Thymus (tissue), 11 donors: ENCODE measurements at regions not wholly inside any gene's neighbourhood (a gene's known extent, or its start where the extent isn't known, plus 50 kb on each side); places are given as distances from the start of the nearest gene placed in this dataset.
"Not testable (repeated sequence)": the region's sequence is repeated elsewhere in the genome, so short reads cannot be mapped to it uniquely, and the experiment has no call there.

Experiments
- DNase-seq, 9 donors: peaks; one replicate each; pipeline ENCODE4 v3.0.0-alpha.2; 2013; ENCODE audit warnings: low spot score in 9 of 9, low read depth in 6 of 9, missing footprints in 1 of 9
- H3K27ac ChIP-seq, 2 donors: one replicate each; pipeline ENCODE4 v1.5.1; 2013; ENCODE audit warnings: control low read depth in 1 of 2, low read depth in 1 of 2, low read length in 1 of 2, mild to moderate bottlenecking in 1 of 2, moderate library complexity in 1 of 2
- H3K27me3 ChIP-seq, 2 donors: one replicate each; pipeline ENCODE4 v1.5.1; 2013; ENCODE audit warnings: low read length in 1 of 2; ENCODE audit not compliant: control insufficient read depth in 2 of 2, insufficient read depth in 1 of 2
- H3K36me3 ChIP-seq, 2 donors: one replicate each; pipeline ENCODE4 v1.5.1; 2013; ENCODE audit warnings: low read length in 1 of 2, mild to moderate bottlenecking in 1 of 2, moderate library complexity in 1 of 2; ENCODE audit not compliant: control insufficient read depth in 2 of 2, insufficient read depth in 2 of 2
- H3K4me1 ChIP-seq, 2 donors: one replicate each; pipeline ENCODE4 v1.5.1; 2013; ENCODE audit warnings: low read length in 2 of 2; ENCODE audit not compliant: control insufficient read depth in 2 of 2, insufficient read depth in 2 of 2
- H3K4me3 ChIP-seq, 2 donors: one replicate each; pipeline ENCODE4 v1.5.1; 2013; ENCODE audit warnings: low read length in 2 of 2, control low read depth in 1 of 2, mild to moderate bottlenecking in 1 of 2
- H3K9me3 ChIP-seq, 2 donors: one replicate each; pipeline ENCODE4 v1.5.1; 2013; ENCODE audit warnings: low read length in 1 of 2, mild to moderate bottlenecking in 1 of 2; ENCODE audit not compliant: control insufficient read depth in 2 of 2, insufficient read depth in 1 of 2
- WGBS: extraction: QIAGEN DNeasy Blood & Tissue Kit; methylation state at CpG from one replicate; pipeline ENCODE4 v1.1.7; 2013; 5-methylcytosine and 5-hydroxymethylcytosine counted together
- donor health status: healthy.

DNA sequence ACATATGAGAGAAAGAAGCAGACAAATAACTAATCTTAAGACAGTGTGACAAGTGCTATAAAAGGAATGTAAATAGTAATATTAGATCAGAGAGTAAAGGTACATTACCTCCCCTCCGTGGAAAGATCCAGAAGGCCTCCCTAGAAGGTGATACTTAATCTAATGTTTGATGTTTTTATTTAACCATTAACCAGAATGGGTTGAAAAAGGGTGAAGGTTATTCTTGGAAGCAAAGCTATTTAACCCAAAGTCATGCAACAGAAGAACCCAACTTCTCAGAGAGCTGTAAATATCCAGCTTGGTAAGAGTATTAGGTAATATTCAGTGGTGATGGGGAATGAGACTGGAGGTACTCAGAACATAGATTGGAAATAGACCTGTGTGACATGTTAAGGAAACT is 68.0 kb upstream of the HIVEP1 start:
- no peak overlapping the region for H3K27ac ChIP-seq
- no peaks in the 10 kb centered on the region for H3K4me1 ChIP-seq
- no peaks in the 10 kb centered on the region for H3K27me3 ChIP-seq
- 88% methylated on average over 1 of the region's 1 CpG for WGBS
- H3K36me3 ChIP-seq, result no peaks in the 10 kb centered on the region
- DNase-seq, result no peak
- no peaks in the 10 kb centered on the region for H3K9me3 ChIP-seq
- H3K4me3 ChIP-seq, result no peak overlapping the region

DNA sequence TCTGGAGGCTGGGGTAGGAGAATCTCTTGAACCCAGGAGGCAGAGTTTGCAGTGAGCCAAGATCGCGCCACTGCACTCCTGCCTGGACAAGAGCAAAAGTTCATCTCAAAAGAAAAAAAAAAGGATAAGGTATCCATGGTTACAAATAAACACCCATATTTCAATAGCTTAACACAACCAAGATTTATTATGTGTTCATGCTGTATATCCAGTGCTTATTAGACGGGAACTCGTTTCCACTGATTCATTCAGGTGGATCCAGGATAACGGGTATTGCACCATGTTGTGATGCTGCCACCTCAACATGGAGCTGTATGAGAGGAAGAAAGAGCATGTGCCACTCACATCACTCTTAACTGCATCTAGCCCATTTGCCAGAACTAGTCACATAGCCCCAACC is 69.1 kb upstream of the HIVEP1 start:
- H3K9me3 ChIP-seq, result no peaks in the 10 kb centered on the region
- no peaks in the 10 kb centered on the region for H3K36me3 ChIP-seq
- H3K27me3 ChIP-seq, result no peaks in the 10 kb centered on the region
- no peak overlapping the region for H3K4me3 ChIP-seq
- H3K27ac ChIP-seq, result no peak overlapping the region
- no peak for DNase-seq
- WGBS, result 89% methylated on average over 5 of the region's 5 CpGs
- H3K4me1 ChIP-seq, result peaks cover 0 to 3% of the 10 kb centered on the region in 2 donors

DNA sequence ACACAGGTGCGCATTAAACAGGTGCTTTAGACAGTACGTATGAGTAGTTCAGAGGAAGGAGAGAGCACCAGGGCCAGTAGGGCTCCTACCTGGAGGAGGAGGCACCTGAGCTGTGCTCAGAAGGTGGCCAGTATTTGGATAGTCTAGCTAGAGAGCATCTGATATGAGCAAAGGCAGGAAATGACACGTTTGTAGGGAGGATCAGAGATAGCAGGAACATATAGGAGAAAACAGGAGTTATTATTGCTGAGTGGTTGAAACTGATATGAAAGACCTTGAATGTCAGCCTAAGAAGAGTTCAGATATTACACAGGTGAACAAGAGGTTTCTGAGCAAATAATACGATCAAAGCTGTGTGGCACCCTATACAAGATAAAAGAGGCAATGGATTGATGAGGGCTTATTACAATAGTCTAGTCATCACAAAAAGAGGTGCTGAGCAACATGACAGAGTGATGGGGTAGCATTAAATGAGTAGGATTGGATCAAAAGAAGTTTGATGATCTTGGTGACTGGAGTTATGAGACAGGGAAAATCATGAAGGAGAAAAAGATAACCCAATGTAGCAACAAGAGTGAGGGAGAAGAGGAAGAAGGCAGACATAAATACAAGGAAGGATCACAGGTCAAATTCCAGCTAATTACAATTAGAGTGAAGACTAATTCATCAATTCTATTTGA is 69.8 kb upstream of the HIVEP1 start:
- no peaks in the 10 kb centered on the region for H3K9me3 ChIP-seq
- no peaks in the 10 kb centered on the region for H3K36me3 ChIP-seq
- WGBS, result 81% methylated on average over 4 of the region's 4 CpGs
- H3K4me1 ChIP-seq, result peaks cover 0 to 3% of the 10 kb centered on the region in 2 donors
- H3K27ac ChIP-seq, result no peak overlapping the region
- no peak overlapping the region for H3K4me3 ChIP-seq
- no peaks in the 10 kb centered on the region for H3K27me3 ChIP-seq
- DNase-seq, result no peak

DNA sequence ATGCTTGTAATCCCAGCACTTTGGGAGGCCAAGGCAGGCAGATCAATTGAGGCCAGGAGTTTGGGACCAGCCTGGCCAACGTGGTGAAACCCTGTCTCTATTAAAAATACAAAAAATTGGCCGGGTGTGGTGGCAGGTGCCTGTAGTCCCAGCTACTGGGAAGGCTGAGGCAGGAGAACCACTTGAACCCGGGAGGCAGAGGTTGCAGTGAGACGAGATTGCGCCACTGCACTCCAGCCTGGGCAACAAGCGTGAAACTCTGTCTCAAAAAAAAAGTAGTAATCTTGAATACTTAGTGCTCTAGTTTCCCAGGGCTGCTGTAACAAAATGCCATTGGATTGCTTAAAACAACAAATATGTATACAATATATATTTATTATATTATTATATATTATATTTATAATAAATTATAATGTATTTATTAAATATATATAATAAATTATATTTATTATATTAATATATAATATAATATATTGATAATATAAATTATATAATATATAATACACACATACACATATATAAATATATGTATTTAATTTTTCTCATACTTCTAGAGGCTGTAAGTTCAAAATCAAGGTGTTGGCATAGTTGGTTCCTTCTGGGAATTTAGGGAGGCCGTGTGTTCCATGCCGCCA is 71.5 kb upstream of the HIVEP1 start:
- not testable (repeated sequence) for DNase-seq, H3K27me3 ChIP-seq, H3K9me3 ChIP-seq

DNA sequence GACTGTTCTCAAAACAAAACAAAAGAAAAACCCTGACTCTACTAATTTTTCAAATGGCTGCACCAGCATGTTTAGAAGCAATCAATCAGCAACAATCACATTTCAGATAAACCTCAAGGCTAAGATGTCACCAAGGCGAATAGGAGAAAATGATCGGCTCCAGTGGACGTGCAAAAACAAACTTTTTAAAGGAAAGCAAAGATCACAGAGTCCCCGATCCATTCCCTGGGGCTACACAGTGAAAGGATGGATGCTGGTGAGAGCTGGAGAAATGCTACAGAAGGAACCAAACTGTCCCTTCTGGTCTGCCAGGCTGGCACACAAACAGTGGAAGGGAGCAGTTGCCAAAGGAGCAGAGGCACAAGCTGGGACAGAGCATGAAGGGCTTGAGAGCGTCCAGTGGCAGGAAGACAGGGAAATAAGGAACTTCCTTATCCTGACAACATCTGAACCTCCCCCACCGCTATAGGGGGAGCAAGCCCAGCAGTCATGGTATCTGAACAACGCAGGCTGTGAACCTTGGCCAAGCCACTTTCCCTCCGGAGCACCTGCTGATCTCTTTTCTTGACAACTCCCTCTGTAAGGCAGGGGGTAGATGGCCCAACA is 73.7 kb upstream of the HIVEP1 start:
- Histone ChIP-seq H3K4me1 (peaks cover 0 to 3% of the 10 kb centered on the region in 2 donors), H3K27me3 (no peaks in the 10 kb centered on the region), H3K27ac (no peak overlapping the region), H3K36me3 (no peaks in the 10 kb centered on the region), H3K4me3 (no peak overlapping the region), H3K9me3 (no peaks in the 10 kb centered on the region)
- no peak for DNase-seq
- WGBS, result 54% methylated on average over 8 of the region's 8 CpGs

More for the DNA sequence above, 71.5 kb upstream of the HIVEP1 start:
- H3K27ac ChIP-seq, H3K4me1 ChIP-seq, H3K4me3 ChIP-seq, H3K36me3 ChIP-seq: not testable (repeated sequence)
- WGBS, result 97% methylated on average over 8 of the region's 8 CpGs

DNA sequence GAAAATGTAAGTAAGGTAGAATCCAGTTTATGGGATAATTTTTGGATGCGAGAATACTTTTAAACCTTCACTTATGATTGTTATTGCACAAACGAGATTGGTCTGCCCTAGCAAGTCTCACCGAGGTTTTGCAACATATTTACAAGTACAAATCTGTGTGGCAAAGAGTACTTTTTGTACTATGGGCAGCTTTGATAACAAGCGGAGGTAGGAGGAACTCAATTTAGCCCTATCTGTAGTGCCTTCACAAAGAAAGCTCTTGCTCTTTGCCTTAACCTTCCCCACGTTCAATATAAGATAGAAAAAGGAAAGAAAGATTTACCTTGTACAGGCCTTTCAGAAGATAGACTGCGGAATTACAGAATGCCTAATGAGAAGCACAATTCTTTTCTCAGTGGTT is 77.5 kb upstream of the HIVEP1 start:
- 90% methylated on average over 6 of the region's 6 CpGs for WGBS
- DNase-seq, result no peak
- no peak overlapping the region for H3K27ac ChIP-seq
- H3K36me3 ChIP-seq, result no peaks in the 10 kb centered on the region
- H3K4me3 ChIP-seq, result no peak overlapping the region
- no peaks in the 10 kb centered on the region for H3K27me3 ChIP-seq
- H3K9me3 ChIP-seq, result no peaks in the 10 kb centered on the region
- H3K4me1 ChIP-seq, result peaks cover 0 to 3% of the 10 kb centered on the region in 2 donors

DNA sequence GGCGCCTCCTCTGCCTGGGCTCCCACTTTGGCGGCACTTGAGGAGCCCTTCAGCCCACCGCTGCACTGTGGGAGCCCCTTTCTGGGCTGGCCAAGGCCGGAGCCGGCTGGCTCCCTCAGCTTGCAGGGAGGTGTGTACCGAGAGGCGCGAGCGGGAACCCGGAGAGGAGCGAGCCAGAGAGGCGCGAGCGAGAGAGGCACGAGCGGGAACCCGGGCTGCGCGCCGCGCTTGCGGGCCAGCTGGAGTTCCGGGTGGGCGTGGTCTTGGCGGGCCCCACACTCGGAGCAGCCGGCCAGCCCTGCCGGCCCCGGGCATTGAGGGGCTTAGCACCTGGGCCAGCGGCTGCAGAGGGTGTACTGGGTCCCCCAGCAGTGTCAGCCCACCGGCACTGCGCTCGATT is 79.2 kb upstream of the HIVEP1 start:
- not testable (repeated sequence) for H3K36me3 ChIP-seq, H3K9me3 ChIP-seq, H3K27ac ChIP-seq, H3K4me1 ChIP-seq, DNase-seq, H3K27me3 ChIP-seq, H3K4me3 ChIP-seq
- WGBS, result 92% methylated on average over 33 of the region's 33 CpGs

DNA sequence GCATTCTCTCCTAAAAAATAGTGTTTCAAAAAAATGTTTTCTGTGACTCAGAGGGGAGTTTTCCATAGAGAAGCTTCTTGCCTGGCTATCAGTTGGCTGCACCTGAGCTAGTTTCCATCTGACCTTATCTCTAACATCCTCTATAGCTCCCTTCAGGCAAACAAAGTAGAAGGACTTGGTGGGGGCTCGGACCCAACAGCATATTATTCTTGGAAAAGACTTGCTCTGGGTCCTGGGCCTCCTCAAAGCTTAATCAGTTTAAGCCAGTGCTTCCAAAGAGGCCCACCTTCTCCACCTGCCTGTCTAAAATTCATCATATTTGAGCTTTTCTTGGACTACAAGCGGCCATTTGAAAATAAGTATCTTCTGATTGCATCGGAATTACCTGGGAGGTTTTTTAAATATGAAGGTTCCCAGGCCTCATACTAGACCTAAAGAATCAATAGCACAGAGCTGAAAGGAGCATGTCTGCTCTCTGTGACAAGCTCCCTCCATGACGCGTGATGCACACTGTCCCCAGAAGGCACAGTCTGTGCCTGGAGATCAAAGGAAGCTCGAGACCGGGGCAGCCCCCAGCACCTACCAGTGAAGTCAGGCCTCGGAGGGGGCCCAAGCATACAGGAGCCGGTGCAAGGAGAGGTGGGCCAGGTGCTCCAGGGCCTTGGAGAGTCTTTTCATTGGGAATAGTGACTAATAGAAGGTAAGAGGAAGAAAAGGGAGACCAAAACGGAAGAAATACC is 80.6 kb upstream of the HIVEP1 start:
- no peaks in the 10 kb centered on the region for H3K36me3 ChIP-seq
- no peaks in the 10 kb centered on the region for H3K27me3 ChIP-seq
- H3K4me3 ChIP-seq, result no peak overlapping the region
- no peaks in the 10 kb centered on the region for H3K4me1 ChIP-seq
- no peaks in the 10 kb centered on the region for H3K9me3 ChIP-seq
- no peak overlapping the region for H3K27ac ChIP-seq
- no peak for DNase-seq
- 96% methylated on average over 10 of the region's 10 CpGs for WGBS

DNA sequence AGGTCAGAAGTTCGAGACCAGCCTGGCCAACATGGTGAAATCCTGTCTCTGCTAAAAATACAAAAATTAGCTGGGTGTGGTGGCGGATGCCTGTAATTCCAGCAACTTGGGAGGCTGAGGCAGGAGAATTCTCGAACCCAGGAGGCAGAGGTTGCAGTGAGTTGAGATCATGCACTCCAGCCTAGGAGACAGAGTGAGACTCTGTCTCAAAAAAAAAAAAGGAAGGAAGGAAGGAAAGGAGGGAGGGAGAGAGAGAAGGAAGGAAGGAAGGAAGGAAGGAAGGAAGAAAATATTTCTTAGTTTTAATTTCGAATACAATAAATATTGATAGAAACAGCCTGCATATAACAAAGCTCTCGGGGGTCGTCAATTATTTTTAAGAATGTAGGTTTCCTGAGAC is 81.3 kb upstream of the HIVEP1 start:
- not testable (repeated sequence) for DNase-seq, H3K4me1 ChIP-seq, H3K4me3 ChIP-seq, H3K36me3 ChIP-seq, H3K9me3 ChIP-seq, H3K27ac ChIP-seq, H3K27me3 ChIP-seq
- WGBS, result 94% methylated on average over 6 of the region's 6 CpGs
